DMS53 treated with DMSO at 0.1 percent for 48 hours (cell line): ENCODE measurements at regions not wholly inside any gene's neighbourhood (a gene's known extent, or its start where the extent isn't known, plus 50 kb on each side); places are given as distances from the start of the nearest gene placed in this dataset.
"Not testable (repeated sequence)": the region's sequence is repeated elsewhere in the genome, so short reads cannot be mapped to it uniquely, and the experiment has no call there.

Experiments used
- DNase-seq: peaks from one replicate; lab custom pipeline; 2025; ENCODE audit not compliant: unreplicated experiment; lab: John Stamatoyannopoulos, UW

GRCh38 chr1:14251871-14252270 lies 346.6 kb upstream of the KAZN start:
- no peak for DNase-seq

GRCh38 chr1:14253676-14254075 lies 344.8 kb upstream of the KAZN start:
- no peak for DNase-seq

- no peak for DNase-seq
These were observed 344.2 kb upstream of the KAZN start for GRCh38 chr1:14254251-14254650.

GRCh38 chr1:14255233-14255632 lies 343.3 kb upstream of the KAZN start:
- DNase-seq: no peak

GRCh38 chr1:14255711-14256110 lies 342.8 kb upstream of the KAZN start:
- no peak for DNase-seq

GRCh38 chr1:14259191-14259757 lies 339.2 kb upstream of the KAZN start:
- DNase-seq: no peak

- no peak for DNase-seq
These were observed 338.0 kb upstream of the KAZN start for GRCh38 chr1:14260480-14260879.

- DNase-seq: no peak
These were observed 337.1 kb upstream of the KAZN start for GRCh38 chr1:14261395-14261794.

GRCh38 chr1:14262637-14263036 lies 335.8 kb upstream of the KAZN start:
- DNase-seq: no peak

- no peak for DNase-seq
These were observed 335.3 kb upstream of the KAZN start for GRCh38 chr1:14263225-14263624.

GRCh38 chr1:14263671-14264070 lies 334.8 kb upstream of the KAZN start:
- DNase-seq: no peak

GRCh38 chr1:14265495-14265894 lies 333.0 kb upstream of the KAZN start:
- no peak for DNase-seq

GRCh38 chr1:14267991-14268390 lies 330.5 kb upstream of the KAZN start:
- DNase-seq: no peak

- no peak for DNase-seq
These were observed 327.7 kb upstream of the KAZN start for GRCh38 chr1:14270821-14271220.

GRCh38 chr1:14273811-14274210 lies 324.7 kb upstream of the KAZN start:
- no peak for DNase-seq

GRCh38 chr1:14279891-14280290 lies 318.6 kb upstream of the KAZN start:
- not testable (repeated sequence) for DNase-seq

GRCh38 chr1:14280909-14281308 lies 317.6 kb upstream of the KAZN start:
- DNase-seq: no peak

GRCh38 chr1:14281412-14281811 lies 317.1 kb upstream of the KAZN start:
- no peak for DNase-seq

- DNase-seq: no peak
These were observed 315.8 kb upstream of the KAZN start for GRCh38 chr1:14282707-14283106.

- DNase-seq: no peak
These were observed 313.2 kb upstream of the KAZN start for GRCh38 chr1:14285238-14285637.

GRCh38 chr1:14291182-14291581 lies 307.3 kb upstream of the KAZN start:
- not testable (repeated sequence) for DNase-seq

GRCh38 chr1:14292520-14292919 lies 306.0 kb upstream of the KAZN start:
- DNase-seq: no peak

- no peak for DNase-seq
These were observed 304.5 kb upstream of the KAZN start for GRCh38 chr1:14294006-14294405.
